Osteoblast (primary cell): ENCODE measurements at regions not wholly inside any gene's neighbourhood (a gene's known extent, or its start where the extent isn't known, plus 50 kb on each side); places are given as distances from the start of the nearest gene placed in this dataset.

Experiments used
- DNase-seq: peaks from one replicate; pipeline ENCODE4 v3.0.0; 2011; ENCODE audit warnings: low spot score, mixed read lengths; ENCODE audit not compliant: insufficient read length; ENCODE audit errors: missing footprints
- H2AFZ ChIP-seq: 2 replicates; pipeline ENCODE4 v1.6.0; 2011; ENCODE audit warnings: mild to moderate bottlenecking, low read length
- H3K27ac ChIP-seq: 2 replicates; pipeline ENCODE4 v1.5.1; 2011; ENCODE audit warnings: mild to moderate bottlenecking, low read depth, low read length, moderate library complexity
- H3K27me3 ChIP-seq: 2 replicates; pipeline ENCODE4 v1.6.0; 2012; ENCODE audit warnings: mild to moderate bottlenecking, control low read depth, inconsistent platforms, low read length, moderate library complexity; ENCODE audit not compliant: insufficient read depth
- H3K36me3 ChIP-seq: 2 replicates; pipeline ENCODE4 v1.5.1; 2011; ENCODE audit warnings: mild to moderate bottlenecking, low read length, control low read depth, moderate library complexity; ENCODE audit not compliant: insufficient read depth
- H3K4me1 ChIP-seq: 2 replicates; pipeline ENCODE4 v1.5.1; 2011; ENCODE audit warnings: mild to moderate bottlenecking, low read length, control low read depth, moderate library complexity; ENCODE audit not compliant: insufficient read depth
- H3K4me2 ChIP-seq: 2 replicates; pipeline ENCODE4 v1.6.0; 2011; ENCODE audit warnings: mild to moderate bottlenecking, low read length; ENCODE audit not compliant: insufficient read depth
- H3K4me3 ChIP-seq: fragments of 200-600 bp; sonication (generic); 3 replicates; pipeline ENCODE4 v1.5.1; 2012; ENCODE audit warnings: mild to moderate bottlenecking, low read length, inconsistent platforms; ENCODE audit not compliant: insufficient read depth
- H3K79me2 ChIP-seq: 2 replicates; pipeline ENCODE4 v1.6.0; 2012; ENCODE audit warnings: mild to moderate bottlenecking, low read length, control low read depth, inconsistent platforms; ENCODE audit not compliant: insufficient read depth
- H3K9me3 ChIP-seq: 2 replicates; pipeline ENCODE4 v1.5.1; 2011; ENCODE audit warnings: low read depth, low read length, control low read depth
- H4K20me1 ChIP-seq: 2 replicates; pipeline ENCODE4 v1.6.0; 2012; ENCODE audit warnings: mild to moderate bottlenecking, low read length, control low read depth; ENCODE audit not compliant: insufficient read depth
- CTCF ChIP-seq: IDR thresholded peaks from 2 replicates; pipeline ENCODE4 v1.5.1; 2011; ENCODE audit warnings: mild to moderate bottlenecking, low read depth, low read length, moderate library complexity; ENCODE audit errors: extremely low read depth

- no peak overlapping the region for H2AFZ ChIP-seq
Observed at GRCh38 chr3:117408811-117409210, 699.2 kb downstream of the TUSC7 start.

GRCh38 chr3:117409256-117409655 is 699.7 kb downstream of the TUSC7 start:
- no peaks in the 10 kb centered on the region for H3K4me1 ChIP-seq
- no peaks in the 10 kb centered on the region for H3K79me2 ChIP-seq
- H2AFZ ChIP-seq = no peak overlapping the region
- H3K27me3 ChIP-seq = no peaks in the 10 kb centered on the region
- no peak for TF ChIP-seq CTCF
- H4K20me1 ChIP-seq = no peaks in the 10 kb centered on the region
- no peak overlapping the region for H3K4me2 ChIP-seq
- H3K36me3 ChIP-seq = no peaks in the 10 kb centered on the region
- H3K4me3 ChIP-seq = no peak overlapping the region
- H3K9me3 ChIP-seq = no peaks in the 10 kb centered on the region
- DNase-seq = no peak
- no peak overlapping the region for H3K27ac ChIP-seq

More at GRCh38 chr3:117408811-117409210, 699.2 kb downstream of the TUSC7 start:
- Histone ChIP-seq H3K36me3 (no peaks in the 10 kb centered on the region), H3K4me3 (no peak overlapping the region), H3K9me3 (no peaks in the 10 kb centered on the region), H3K27me3 (no peaks in the 10 kb centered on the region), H4K20me1 (no peaks in the 10 kb centered on the region), H3K4me1 (no peaks in the 10 kb centered on the region), H3K79me2 (no peaks in the 10 kb centered on the region), H3K4me2 (no peak overlapping the region), H3K27ac (no peak overlapping the region)
- no peak for TF ChIP-seq CTCF
- no peak for DNase-seq

- no peaks in the 10 kb centered on the region for H3K36me3 ChIP-seq
- no peaks in the 10 kb centered on the region for H3K79me2 ChIP-seq
- H3K27me3 ChIP-seq = no peaks in the 10 kb centered on the region
- H3K9me3 ChIP-seq = no peaks in the 10 kb centered on the region
- H3K4me3 ChIP-seq = no peak overlapping the region
- no peak overlapping the region for H3K4me2 ChIP-seq
- H3K4me1 ChIP-seq = no peaks in the 10 kb centered on the region
- no peak for TF ChIP-seq CTCF
- DNase-seq = peak; percentile 60
- no peak overlapping the region for H3K27ac ChIP-seq
- H4K20me1 ChIP-seq = no peaks in the 10 kb centered on the region
- no peak overlapping the region for H2AFZ ChIP-seq
Observed at GRCh38 chr3:117409701-117410459, 700.3 kb downstream of the TUSC7 start.

GRCh38 chr3:117411971-117412370 is 702.4 kb downstream of the TUSC7 start:
- no peaks in the 10 kb centered on the region for H3K79me2 ChIP-seq
- H3K27ac ChIP-seq = no peak overlapping the region
- H3K36me3 ChIP-seq = no peaks in the 10 kb centered on the region
- no peaks in the 10 kb centered on the region for H3K4me1 ChIP-seq
- H3K27me3 ChIP-seq = no peaks in the 10 kb centered on the region
- no peaks in the 10 kb centered on the region for H4K20me1 ChIP-seq
- H3K4me3 ChIP-seq = no peak overlapping the region
- DNase-seq = no peak
- no peak for TF ChIP-seq CTCF
- H3K9me3 ChIP-seq = no peaks in the 10 kb centered on the region
- no peak overlapping the region for H3K4me2 ChIP-seq
- no peak overlapping the region for H2AFZ ChIP-seq
